HG03432 (cell line): ENCODE measurements at regions not wholly inside any gene's neighbourhood (a gene's known extent, or its start where the extent isn't known, plus 50 kb on each side); places are given as distances from the start of the nearest gene placed in this dataset.

Experiments
- ATAC-seq: cut with Tn5 transposase; IDR thresholded peaks from one replicate; pipeline ENCODE4 v1.9.1; 2021; ENCODE audit warnings: mild to moderate bottlenecking, moderate library complexity; ENCODE audit not compliant: unreplicated experiment

GRCh38 chr10:108469940-108470339 lies 1305.4 kb upstream of the SORCS1 start:
- no peak for ATAC-seq

- ATAC-seq: no peak
These were observed 1301.5 kb upstream of the SORCS1 start for GRCh38 chr10:108465871-108466641.

DNA sequence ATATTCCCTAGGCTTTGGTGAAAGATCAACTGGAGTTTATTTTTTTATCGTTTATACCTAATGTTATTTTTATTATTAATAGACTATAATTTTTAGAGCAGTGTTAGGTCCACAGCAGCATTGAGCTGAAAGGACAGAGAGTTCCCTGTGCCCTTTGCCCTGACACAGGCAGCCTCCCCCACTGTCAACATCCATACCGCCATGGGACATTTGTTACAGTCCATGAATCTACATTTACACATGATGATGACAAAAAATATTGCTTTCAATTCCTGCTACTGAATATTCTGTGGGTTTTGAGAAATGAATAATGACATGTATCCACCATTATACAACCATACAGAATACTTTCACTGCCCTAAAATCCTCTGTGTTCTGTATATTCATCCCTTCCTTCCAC lies 1297.5 kb upstream of the SORCS1 start:
- no peak for ATAC-seq

- no peak for ATAC-seq
These were observed 1290.3 kb upstream of the SORCS1 start for GRCh38 chr10:108454793-108455192.

DNA sequence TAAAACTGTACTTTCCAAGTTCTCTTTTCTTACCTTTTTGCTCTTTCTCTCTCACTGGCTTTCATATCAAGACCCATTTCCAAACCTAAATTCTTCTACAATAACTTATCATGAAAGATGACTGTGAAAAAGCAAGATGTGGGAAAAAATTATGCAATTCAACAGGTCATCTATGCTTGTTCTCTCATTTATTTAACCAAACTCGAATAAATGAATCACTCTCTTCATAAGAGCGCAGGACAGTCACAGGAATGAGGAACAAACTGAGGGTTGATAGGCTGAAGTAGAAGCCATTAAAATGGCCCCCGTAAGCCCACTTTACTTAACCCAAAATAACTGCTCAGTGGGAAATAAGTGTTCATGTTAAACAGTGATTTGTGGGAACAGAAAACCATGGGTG lies 1289.7 kb upstream of the SORCS1 start:
- ATAC-seq: no peak

GRCh38 chr10:108453166-108453565 lies 1288.7 kb upstream of the SORCS1 start:
- ATAC-seq: no peak

DNA sequence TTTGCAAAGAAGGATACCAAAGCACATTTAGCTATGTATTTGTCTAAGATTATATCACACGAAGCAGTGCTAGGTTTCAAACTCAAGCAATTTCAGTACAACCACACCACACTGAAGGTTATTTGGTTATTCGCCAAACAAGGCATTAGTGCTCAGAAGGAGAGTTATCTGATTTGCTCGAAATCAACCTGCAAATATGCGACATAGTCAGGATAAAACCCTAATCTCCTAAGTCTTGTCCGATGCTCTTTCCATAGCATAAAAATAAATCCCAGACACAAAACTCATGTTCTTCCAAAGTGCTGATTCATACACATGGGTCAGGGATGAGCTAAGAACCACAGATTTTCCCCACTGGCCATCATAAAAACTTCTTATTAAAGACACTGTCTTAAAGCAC lies 1288.0 kb upstream of the SORCS1 start:
- ATAC-seq: no peak

GRCh38 chr10:108450280-108450679 lies 1285.8 kb upstream of the SORCS1 start:
- ATAC-seq: no peak

DNA sequence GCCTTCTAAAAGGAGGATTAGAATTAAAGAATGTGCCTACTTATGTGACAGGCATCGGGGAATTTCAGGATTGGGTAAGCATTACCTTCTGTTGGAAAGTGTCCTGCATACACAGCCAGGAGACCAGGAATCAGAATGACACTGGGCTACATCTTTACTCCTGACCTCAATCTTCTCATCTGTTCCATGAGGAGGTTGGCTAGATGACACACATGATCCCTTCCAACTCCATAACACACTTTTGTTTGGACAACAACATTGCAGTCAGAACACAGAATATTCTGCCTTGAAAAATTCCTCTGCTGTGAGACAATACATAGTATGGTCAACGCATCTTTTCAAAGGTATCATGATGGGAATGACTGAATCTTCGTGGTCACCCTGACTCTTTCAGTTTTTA lies 1281.2 kb upstream of the SORCS1 start:
- ATAC-seq: no peak

DNA sequence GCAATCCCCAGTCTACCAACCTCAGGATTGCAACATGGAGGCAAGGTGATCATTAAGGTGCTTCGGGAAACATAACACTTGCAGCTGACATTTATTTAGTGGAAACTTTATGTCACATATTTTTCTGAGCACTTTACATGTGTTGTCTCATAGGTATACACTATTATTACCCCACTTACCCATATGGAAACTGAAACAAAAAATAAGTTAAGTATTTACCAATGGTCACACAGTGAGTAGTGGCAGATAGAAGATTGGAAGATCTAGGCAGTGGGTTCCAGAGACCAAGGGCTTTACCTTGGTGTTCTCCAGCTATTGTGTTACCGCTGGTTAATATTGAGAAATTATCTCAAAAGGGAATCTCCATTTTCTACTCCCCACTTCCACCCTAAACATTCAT lies 1279.1 kb upstream of the SORCS1 start:
- peak; percentile 78 for ATAC-seq

DNA sequence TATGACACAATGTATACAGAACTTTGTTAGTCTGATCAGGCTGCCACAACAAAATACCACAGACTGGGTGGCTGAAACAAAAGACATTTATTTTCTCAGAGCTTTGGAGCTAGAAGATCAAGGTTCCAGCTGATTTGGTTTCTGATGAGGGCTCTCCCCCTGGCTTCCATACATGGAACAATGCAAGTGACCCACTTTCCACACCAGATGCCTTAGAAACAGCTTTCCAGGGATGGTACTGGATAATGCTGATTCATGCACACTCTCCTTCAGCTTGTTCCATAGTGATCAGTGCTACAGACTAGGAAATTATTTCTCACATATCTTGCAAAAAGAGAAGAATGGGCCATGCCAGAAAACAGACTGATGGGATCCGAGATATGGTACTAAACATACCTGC lies 1274.9 kb upstream of the SORCS1 start:
- no peak for ATAC-seq

- ATAC-seq: no peak
These were observed 1271.6 kb upstream of the SORCS1 start for GRCh38 chr10:108436096-108436495.

GRCh38 chr10:108434559-108435252 lies 1270.2 kb upstream of the SORCS1 start:
- no peak for ATAC-seq

GRCh38 chr10:108427146-108427545 lies 1262.6 kb upstream of the SORCS1 start:
- no peak for ATAC-seq

GRCh38 chr10:108425283-108425964 lies 1260.9 kb upstream of the SORCS1 start:
- no peak for ATAC-seq

GRCh38 chr10:108424656-108425055 lies 1260.2 kb upstream of the SORCS1 start:
- no peak for ATAC-seq

GRCh38 chr10:108422286-108422685 lies 1257.8 kb upstream of the SORCS1 start:
- no peak for ATAC-seq

DNA sequence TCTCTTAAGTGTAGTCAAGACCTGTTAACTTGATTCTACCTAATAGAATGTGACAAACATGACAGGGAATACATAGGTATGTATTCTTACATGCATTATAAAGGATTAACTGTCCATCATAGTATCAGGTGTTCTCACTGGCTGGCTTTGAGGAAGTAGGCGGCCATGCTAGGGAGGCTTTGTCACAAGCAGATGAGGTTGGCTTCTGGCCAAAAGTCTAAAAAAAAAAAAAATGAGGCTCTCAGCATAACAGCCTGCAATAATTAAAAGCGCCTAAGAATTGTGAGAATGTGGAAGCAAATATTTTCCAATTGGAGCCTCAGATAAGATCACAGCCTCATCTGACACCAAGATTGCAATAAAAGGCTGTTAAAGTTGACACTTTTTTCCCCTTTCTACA lies 1256.8 kb upstream of the SORCS1 start:
- ATAC-seq: no peak

GRCh38 chr10:108413954-108414353 lies 1249.4 kb upstream of the SORCS1 start:
- no peak for ATAC-seq

DNA sequence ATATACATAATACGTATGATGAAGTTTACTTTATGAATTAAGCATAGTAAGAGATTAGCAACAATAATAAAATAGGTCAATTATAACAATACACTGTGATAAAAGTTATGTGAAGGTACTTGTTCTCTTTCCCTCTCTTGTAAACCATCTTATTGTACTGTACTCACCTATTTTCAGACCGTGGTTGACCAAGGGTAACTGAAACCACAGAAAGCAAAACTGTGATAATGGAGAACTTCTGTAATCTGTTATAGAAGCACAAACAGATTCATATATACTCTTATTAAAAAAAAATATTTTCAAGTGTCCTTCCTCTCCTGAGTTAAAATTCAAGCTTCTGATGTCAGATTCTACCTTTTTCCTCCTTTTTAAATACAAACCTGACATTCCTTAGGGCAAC lies 1247.8 kb upstream of the SORCS1 start:
- no peak for ATAC-seq

GRCh38 chr10:108411894-108412293 lies 1247.4 kb upstream of the SORCS1 start:
- no peak for ATAC-seq

DNA sequence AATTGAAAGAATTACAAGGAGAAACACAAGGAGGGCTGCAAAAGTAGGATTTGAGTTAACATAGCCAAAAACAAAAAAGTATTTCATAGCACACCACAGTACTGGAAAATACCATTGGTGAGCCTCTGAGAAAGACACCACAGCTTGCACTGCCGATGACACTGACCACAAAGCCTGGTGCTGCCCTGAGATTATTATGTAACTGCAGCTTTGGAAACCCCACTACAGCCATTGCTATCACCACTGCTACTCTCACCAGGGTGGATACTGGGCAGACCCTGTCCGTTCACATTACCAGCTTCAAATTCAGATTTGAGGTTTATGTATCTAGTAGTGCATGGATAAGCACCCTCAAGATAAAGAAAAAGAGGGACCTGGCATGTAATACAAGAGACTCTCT lies 1246.7 kb upstream of the SORCS1 start:
- no peak for ATAC-seq
